Lower leg skin (tissue), 3 donors: ENCODE measurements at regions not wholly inside any gene's neighbourhood (a gene's known extent, or its start where the extent isn't known, plus 50 kb on each side); places are given as distances from the start of the nearest gene placed in this dataset.

Experiments
- POLR2A ChIP-seq, 2 donors: fragments of 450-650 bp; IDR thresholded peaks; one replicate each; pipeline ENCODE4 v1.6.1; 2016 to 2017; ENCODE audit warnings: antibody characterized with exemption in 2 of 2, mild to moderate bottlenecking in 1 of 2, moderate library complexity in 1 of 2
- TF ChIP-seq, protein P1 (sequence below), 3 donors: fragments of 450-650 bp; IDR thresholded peaks; one replicate each; pipeline ENCODE4 v1.5.1; 2016; ENCODE audit warnings: antibody characterized with exemption in 3 of 3, mild to moderate bottlenecking in 3 of 3, moderate library complexity in 2 of 3

DNA sequence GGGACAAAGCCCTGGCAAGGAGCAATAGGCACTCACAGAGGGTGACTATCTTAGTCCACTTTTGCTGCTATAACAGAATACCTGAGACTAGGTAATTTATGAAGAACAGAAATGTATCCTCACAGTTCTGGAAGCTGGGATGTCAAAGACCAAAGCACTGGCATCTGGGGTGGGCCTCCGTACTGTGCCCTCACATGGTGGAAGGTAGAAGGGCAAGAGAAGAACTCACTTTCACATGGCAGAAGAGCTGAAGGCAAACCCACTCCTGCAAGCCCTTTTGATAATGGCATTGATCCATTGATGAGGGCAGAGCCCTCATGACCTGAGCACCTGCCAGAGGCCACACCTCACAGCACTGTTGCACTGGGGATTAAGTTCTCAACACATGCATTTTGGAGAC lies 173.4 kb upstream of the C2CD4B start:
- no peak for TF ChIP-seq POLR2A (IDR thresholded peaks at IDR 0.05)
- TF ChIP-seq, protein P1, sequence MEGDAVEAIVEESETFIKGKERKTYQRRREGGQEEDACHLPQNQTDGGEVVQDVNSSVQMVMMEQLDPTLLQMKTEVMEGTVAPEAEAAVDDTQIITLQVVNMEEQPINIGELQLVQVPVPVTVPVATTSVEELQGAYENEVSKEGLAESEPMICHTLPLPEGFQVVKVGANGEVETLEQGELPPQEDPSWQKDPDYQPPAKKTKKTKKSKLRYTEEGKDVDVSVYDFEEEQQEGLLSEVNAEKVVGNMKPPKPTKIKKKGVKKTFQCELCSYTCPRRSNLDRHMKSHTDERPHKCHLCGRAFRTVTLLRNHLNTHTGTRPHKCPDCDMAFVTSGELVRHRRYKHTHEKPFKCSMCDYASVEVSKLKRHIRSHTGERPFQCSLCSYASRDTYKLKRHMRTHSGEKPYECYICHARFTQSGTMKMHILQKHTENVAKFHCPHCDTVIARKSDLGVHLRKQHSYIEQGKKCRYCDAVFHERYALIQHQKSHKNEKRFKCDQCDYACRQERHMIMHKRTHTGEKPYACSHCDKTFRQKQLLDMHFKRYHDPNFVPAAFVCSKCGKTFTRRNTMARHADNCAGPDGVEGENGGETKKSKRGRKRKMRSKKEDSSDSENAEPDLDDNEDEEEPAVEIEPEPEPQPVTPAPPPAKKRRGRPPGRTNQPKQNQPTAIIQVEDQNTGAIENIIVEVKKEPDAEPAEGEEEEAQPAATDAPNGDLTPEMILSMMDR (IDR thresholded peaks at IDR 0.05), result no peak
